ENCODE measurements at regions not wholly inside any gene's neighbourhood (a gene's known extent, or its start where the extent isn't known, plus 50 kb on each side); places are given as distances from the start of the nearest gene placed in this dataset.
"Not testable (repeated sequence)": the region's sequence is repeated elsewhere in the genome, so short reads cannot be mapped to it uniquely, and the experiment has no call there.

DNA sequence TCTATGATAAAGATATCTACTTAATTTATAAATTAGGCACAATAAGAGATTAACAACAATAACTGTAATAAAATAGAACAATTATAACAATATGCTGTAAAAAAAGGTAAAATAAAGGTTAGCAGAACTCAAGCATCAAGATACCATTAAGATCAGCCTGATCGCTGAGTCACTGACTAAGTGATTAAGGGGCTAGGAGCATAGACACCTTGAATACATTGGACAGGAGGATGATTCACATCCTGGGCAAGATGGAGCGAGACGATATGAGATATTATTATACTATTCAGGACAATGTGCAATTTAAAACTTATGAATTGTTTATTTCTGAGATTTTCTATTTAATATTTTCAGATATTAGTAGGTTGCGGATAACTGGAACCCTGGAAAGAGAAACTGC lies 1277.8 kb upstream of the ZEB2 start:
- H3K4me1 Mint-ChIP-seq = no peaks in the 10 kb centered on the region
- ATAC-seq (no peak), DNase-seq (no peak)
- H3K27me3 Mint-ChIP-seq = no peaks in the 10 kb centered on the region
- no peaks in the 10 kb centered on the region for H3K9me3 Mint-ChIP-seq
- H3K4me3 Mint-ChIP-seq = no peak overlapping the region
- H3K27ac Mint-ChIP-seq = no peak overlapping the region

DNA sequence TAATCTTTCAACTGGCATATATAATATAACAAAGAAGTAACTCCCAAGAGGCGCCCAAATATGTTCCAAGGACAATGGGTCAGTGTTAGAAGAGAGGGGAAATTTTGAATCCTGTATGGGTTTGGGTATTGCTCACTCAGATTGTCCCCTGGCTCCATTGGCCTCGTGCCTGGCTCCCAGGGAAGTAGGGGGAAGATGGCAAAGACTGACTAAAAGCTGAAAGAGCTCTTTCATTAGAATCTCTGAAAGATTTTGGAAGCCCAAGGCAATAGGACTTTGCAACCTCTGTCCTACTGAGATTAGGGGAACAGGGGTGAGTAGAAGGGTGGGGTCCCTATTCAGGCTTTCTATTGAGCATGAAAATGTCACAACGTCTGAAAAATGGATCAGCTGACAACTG lies 1272.8 kb upstream of the ZEB2 start:
- Mint-ChIP-seq H3K27me3 (no peaks in the 10 kb centered on the region), H3K4me1 (no peaks in the 10 kb centered on the region), H3K9me3 (peaks cover 5 to 9% of the 10 kb centered on the region in 2 donors), H3K4me3 (no peak overlapping the region), H3K27ac (no peak overlapping the region)
- ATAC-seq (no peak), DNase-seq (no peak)

DNA sequence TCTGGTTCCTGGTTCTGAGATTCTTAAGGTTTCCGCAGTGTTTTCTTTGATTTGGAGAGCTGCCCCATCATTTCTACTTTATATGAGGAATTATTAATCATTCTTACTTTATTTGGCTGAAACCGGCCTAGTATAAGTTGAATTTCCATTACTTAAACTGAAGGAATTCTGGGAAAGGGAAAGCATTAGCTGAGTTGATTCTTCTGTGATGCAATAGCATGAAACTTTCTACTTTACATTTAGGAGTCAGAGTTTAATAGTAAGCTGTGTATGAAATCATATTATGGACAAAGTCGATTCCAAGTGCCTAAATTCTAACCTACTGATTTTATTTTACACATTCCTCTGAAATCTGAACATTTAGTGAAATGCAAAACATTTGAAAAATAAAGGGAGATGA lies 1269.7 kb upstream of the ZEB2 start:
- H3K4me1 Mint-ChIP-seq = no peaks in the 10 kb centered on the region
- H3K9me3 Mint-ChIP-seq = peaks cover 13 to 22% of the 10 kb centered on the region in 2 donors
- no peak for DNase-seq
- ATAC-seq = no peak
- peak overlapping the region in 1 of 2 donors; percentile 24 for H3K27ac Mint-ChIP-seq
- no peaks in the 10 kb centered on the region for H3K27me3 Mint-ChIP-seq
- no peak overlapping the region for H3K4me3 Mint-ChIP-seq

DNA sequence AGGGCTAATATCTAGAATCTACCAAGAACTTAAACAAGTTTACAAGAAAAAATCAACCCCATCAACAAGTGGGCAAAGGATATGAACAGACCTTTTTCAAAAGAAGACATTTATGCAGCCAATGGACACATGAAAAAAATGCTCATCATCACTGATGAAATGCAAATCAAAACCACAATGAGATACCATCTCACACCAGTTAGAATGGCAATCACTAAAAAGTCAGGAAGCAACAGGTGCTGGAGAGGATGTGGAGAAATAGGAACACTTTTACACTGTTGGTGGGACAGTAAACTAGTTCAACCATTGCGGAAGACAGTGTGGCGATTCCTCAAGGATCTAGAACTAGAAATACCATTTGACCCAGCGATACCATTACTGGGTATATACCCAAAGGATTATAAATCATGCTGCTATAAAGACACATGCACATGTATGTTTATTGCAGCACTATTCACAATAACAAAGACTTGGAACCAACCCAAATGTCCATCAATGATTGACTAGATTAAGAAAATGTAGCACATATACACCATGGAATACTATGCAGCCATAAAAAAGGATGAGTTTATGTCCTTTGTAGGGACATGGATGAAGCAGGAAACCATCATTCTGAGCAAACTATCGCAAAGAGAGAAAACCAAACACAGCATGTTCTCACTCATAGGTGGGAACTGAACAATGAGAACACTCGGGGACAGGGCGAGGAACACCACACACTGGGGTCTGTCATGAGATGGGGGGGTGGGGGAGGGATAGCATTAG lies 1267.9 kb upstream of the ZEB2 start:
- H3K27ac Mint-ChIP-seq, DNase-seq, H3K27me3 Mint-ChIP-seq, H3K4me3 Mint-ChIP-seq, H3K4me1 Mint-ChIP-seq, ATAC-seq: not testable (repeated sequence)
- H3K9me3 Mint-ChIP-seq = peaks cover 23 to 37% of the 10 kb centered on the region in 2 donors

DNA sequence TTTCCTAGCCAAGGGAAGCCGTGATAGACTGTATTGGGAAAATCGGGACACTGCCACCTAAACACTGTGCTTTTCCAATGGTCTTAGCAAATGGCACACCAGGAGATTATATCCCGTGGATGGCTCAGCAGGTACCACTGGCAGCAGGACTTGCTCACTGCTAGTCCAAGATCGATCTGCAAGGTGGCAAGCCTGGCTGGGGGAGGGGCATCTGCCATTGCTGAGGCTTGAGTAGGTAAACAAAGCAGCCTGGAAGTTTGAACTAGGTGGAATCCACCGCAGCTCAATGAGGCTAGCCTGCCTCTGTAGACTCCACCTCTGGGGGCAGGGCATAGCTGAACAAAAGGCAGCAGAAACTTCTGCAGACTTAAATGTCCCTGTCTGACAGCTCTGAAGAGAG lies 1262.7 kb upstream of the ZEB2 start:
- not testable (repeated sequence) for H3K4me3 Mint-ChIP-seq, H3K27me3 Mint-ChIP-seq, ATAC-seq, H3K27ac Mint-ChIP-seq, DNase-seq, H3K4me1 Mint-ChIP-seq
- peaks cover 14 to 38% of the 10 kb centered on the region in 2 donors for H3K9me3 Mint-ChIP-seq

DNA sequence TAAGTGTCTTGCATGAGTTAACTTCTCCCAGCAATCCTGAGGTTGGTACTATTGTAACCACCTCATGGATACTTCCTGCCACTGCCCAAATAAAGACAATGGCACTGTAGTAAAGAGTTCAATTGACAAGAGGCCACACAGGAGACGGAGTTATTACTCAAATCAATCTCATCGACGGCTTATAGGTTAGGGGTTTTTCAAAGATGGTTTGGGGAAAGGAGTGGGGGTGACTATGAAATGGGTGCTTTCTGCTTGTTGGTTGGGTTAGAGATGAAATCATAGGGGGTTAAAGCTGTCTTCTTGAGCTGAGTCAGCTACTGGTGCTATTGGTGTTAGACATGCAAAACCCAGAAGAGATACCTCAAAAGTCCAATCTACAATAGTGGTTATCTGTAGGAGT lies 1258.0 kb upstream of the ZEB2 start:
- H3K27me3 Mint-ChIP-seq = no peaks in the 10 kb centered on the region
- no peak overlapping the region for H3K4me3 Mint-ChIP-seq
- DNase-seq = no peak
- H3K9me3 Mint-ChIP-seq = peaks cover 0 to 7% of the 10 kb centered on the region in 2 donors
- no peaks in the 10 kb centered on the region for H3K4me1 Mint-ChIP-seq
- no peak overlapping the region for H3K27ac Mint-ChIP-seq
- ATAC-seq = peak; percentile 33

DNA sequence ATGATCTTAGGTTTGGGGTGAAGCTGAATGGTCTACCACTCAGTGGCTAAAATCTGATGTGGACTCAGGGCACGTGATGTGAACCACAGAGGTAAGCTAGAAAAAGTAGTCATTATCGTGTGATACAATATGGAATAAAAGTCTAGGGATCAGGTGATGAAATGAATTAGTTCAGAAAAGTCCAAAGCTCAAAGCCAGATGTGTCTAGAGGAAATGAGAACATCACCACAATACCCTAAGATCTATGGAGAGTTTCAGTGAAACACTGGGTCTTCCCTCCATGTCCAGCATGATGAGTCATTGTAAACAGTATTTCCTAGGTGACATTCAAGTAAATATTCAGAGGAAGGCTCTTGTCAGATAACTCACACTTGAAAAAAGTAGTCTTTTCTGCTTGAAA lies 1257.4 kb upstream of the ZEB2 start:
- peaks cover under 1 to 7% of the 10 kb centered on the region in 2 donors for H3K9me3 Mint-ChIP-seq
- H3K27me3 Mint-ChIP-seq = no peaks in the 10 kb centered on the region
- ATAC-seq = no peak
- no peak overlapping the region for H3K27ac Mint-ChIP-seq
- no peak for DNase-seq
- no peak overlapping the region for H3K4me3 Mint-ChIP-seq
- no peaks in the 10 kb centered on the region for H3K4me1 Mint-ChIP-seq

DNA sequence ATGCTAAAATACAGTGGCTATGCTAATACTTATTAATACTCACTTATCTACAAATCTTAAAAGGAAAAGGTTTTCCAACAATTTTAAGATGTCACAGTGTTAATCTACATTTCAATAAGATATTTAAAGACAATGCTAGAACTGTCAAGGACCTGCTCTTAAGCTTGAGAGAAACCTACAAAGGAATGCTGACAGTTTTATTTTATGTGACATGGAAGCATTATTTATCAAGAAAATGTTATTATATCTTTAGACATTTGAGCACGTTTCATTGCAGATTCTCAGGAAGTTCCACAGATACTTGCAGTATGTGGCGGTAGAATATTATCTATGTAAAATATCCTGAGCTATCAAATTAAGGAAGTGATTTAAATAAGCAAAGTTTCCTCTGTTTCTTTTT lies 1255.7 kb upstream of the ZEB2 start:
- Mint-ChIP-seq H3K9me3 (peaks cover 4 to 7% of the 10 kb centered on the region in 2 donors), H3K27me3 (no peaks in the 10 kb centered on the region), H3K27ac (no peak overlapping the region), H3K4me3 (no peak overlapping the region), H3K4me1 (no peaks in the 10 kb centered on the region)
- ATAC-seq (no peak), DNase-seq (no peak)

DNA sequence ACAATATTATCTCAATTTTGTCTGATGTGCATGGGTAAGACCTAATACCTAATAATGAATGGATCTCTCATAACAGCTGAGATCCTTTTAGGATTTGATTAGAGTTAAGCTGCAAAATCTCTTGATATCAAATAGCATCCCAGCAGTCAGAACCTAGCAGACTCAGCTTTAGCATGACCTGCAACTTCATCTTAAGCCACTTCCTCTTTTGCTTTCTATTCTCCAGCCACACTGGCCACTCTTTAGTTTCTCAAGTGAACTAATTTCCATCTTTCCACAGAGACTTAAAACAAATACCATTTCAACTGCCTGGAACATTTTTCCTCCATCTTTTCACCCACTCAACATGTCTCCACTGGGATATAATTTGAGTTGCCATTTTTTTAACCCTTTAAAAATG lies 1251.6 kb upstream of the ZEB2 start:
- Mint-ChIP-seq H3K4me3 (no peak overlapping the region), H3K27me3 (no peaks in the 10 kb centered on the region), H3K27ac (no peak overlapping the region), H3K4me1 (no peaks in the 10 kb centered on the region), H3K9me3 (peaks cover 0 to 4% of the 10 kb centered on the region in 2 donors)
- DNase-seq (no peak), ATAC-seq (no peak)

DNA sequence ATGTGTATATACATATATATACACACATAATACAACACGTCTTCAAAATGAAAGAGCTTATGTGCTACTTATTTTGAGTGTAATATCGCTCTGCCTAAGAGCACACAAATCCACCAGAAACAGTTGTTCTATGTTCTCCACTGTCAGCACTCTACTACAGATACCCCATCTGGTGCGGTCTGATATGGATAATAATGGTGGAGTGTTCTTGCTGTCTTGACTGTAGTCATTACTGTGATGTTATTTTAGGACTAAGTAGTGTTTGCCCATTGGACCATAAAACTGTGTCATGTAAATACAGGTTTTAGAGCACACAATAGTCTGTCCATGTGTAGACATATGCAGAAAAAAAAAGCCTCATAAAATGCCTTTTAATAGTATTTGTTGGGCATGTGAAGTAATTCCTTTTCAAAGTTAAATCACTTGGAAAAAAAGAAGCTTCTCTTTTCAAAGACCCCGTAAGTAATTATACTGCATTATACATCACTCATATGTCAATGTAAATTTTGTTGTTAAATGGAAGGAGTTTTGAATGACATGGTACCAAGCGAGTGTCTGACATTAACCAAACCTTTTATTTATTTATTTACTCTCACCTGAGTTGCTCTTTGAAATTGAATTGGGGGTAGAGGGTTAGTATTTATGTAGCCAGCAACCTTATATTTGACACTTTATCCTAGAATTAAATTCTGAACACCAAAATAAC lies 1249.2 kb upstream of the ZEB2 start:
- DNase-seq (no peak), ATAC-seq (no peak)
- H3K27me3 Mint-ChIP-seq = no peaks in the 10 kb centered on the region
- H3K4me1 Mint-ChIP-seq = no peaks in the 10 kb centered on the region
- no peak overlapping the region for H3K4me3 Mint-ChIP-seq
- H3K9me3 Mint-ChIP-seq = peaks cover 0 to 4% of the 10 kb centered on the region in 2 donors
- H3K27ac Mint-ChIP-seq = no peak overlapping the region

DNA sequence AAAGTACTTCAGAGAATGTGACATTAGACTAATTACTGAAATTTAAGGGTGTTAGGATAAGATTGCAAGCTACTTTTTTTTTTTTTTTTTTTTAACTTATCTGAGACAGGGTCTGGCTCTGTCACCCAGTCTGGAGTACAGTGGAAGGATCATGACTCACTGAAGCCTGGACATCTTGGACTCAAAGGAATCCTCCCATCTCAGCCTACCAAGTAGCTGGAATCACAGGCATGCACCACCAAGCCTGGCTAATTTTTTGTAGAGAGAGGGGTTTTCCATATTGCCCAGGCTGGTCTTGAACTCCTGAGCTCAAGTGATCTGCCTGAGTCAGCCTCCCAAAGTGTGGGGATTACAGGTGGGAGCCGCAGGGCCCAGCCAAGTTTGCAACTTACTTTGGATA lies 1246.0 kb upstream of the ZEB2 start:
- no peak overlapping the region for H3K27ac Mint-ChIP-seq
- no peak for ATAC-seq
- no peaks in the 10 kb centered on the region for H3K9me3 Mint-ChIP-seq
- no peak overlapping the region for H3K4me3 Mint-ChIP-seq
- H3K4me1 Mint-ChIP-seq = no peaks in the 10 kb centered on the region
- no peaks in the 10 kb centered on the region for H3K27me3 Mint-ChIP-seq
- no peak for DNase-seq

DNA sequence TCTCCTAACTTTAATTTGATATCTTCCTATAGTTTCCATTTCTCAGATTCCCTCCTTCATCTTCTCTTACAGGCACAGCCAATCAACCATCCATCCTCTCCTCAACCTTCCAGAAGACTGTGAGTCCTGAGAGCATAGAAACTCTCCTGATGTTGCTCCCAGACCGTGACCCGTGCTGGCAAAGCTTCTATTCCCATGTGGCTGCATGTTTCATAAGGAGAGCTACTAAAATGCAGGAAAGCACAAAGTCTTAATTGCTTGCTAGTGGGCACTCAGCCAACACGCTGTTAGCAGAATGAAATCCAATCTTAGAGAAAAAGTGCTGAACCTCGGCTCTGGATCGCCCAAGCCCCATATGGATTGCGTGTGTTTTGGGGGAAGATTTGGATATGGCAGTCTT lies 1244.7 kb upstream of the ZEB2 start:
- Mint-ChIP-seq H3K4me1 (no peaks in the 10 kb centered on the region), H3K27me3 (no peaks in the 10 kb centered on the region), H3K27ac (no peak overlapping the region), H3K4me3 (no peak overlapping the region), H3K9me3 (no peaks in the 10 kb centered on the region)
- DNase-seq (no peak), ATAC-seq (no peak)

DNA sequence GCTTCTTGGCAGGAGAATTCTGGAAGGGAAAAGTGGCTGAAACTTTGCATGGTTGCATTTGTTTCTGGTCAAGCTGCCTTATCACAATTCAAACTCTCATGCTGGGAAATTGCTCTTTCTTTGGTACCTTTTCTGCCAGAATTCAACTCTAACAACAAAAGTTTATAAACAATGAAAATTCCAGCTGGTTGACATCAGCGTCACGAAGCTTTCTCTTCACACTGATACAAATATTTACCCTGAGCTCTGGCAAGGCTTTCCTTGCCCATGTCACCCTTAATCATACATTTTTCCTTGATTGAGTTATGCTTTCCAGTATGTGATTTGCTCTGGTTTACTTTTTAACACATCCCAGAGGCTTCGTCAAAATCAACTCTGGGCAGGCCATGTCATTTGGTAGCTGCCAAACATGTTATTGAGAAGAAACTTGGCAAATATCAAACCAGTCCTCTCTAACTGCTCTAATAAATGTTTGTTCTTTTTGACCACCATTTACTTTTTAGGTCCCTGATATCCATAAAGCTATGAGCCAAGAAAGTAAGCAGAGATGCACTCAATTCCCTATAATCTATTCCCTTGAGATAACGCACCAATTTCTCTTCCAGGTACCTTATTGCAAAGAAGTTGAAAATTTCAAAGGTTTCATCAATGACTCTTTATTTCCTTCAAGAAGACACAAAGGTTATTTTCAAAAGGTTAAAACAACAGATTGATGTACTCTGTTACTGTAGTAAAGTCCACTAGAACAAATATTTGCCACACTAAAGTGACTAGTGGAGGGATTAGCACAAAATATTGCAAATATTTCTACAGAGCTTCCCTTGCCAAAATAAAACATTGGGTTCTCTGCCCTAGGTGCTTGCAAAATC lies 1241.1 kb upstream of the ZEB2 start:
- Mint-ChIP-seq H3K4me1 (no peaks in the 10 kb centered on the region), H3K9me3 (no peaks in the 10 kb centered on the region), H3K4me3 (no peak overlapping the region), H3K27me3 (no peaks in the 10 kb centered on the region), H3K27ac (no peak overlapping the region)
- no peak for DNase-seq
- ATAC-seq = no peak

DNA sequence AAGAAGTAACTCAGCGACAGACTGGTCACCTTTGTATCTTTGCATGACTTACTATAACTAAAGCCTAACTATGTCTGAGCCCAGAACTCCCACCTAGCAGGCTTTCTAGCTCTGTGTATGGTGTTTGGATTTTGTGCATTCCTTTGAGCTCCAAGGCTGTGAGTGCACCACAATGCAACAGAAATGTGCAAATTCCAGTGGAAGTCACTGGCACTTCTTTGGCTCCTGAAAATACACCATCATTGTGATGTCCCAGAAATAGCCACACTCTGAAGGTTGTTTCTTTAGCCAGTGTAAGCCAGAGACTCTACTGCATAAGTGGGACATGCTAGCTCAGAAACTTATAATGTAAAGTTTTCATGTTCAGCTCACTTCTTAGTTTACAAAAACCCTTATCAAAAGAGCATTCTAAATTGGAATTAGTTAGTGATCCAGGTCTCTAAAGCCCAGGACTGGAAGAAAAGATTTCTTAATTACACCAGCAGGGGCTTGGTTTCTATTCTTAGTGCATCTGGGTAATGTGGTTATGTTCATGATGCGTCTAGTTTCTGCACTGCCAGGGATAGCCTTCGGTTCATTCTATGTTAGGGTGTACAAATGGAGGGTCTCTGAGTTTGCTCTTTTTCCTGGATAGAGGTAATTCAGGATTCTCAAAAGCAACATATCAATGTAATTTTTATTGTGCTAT lies 1239.5 kb upstream of the ZEB2 start:
- DNase-seq (no peak), ATAC-seq (no peak)
- no peak overlapping the region for H3K27ac Mint-ChIP-seq
- H3K4me3 Mint-ChIP-seq = no peak overlapping the region
- H3K9me3 Mint-ChIP-seq = no peaks in the 10 kb centered on the region
- H3K27me3 Mint-ChIP-seq = no peaks in the 10 kb centered on the region
- H3K4me1 Mint-ChIP-seq = no peaks in the 10 kb centered on the region

DNA sequence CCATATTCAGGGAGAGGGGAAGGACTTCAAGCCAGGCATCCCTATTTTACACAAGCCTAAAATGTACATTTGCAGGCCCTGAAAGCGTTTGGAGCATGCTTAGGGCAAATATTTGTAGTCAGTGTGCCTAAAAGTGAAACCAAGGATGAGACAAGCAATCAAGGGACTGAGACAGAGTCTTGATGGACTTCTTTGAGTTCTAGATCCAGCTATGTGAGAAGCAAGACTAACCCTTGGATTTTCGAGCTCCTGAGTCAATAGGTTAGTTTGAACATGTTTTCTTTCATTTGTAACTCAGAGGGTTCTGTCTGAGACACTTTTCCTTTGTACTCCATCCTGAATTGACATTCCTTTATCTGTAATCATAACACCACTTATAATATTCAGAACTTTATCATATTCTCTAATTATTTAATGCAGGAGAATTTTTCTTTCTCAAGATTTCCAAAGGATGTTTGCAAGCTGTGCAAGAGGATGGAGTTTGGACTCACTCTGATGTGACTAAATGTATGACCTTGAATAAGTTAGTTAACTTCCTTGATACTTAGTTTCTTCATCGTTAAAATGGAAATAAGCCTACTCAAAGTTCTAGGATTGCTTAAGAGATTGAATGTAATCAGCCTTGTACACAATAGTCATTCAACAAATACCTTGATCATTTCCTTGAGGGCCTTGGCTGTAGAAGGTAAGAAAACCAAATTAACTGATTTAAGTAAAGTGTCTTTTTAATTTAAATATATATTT lies 1237.8 kb upstream of the ZEB2 start:
- Mint-ChIP-seq H3K27ac (no peak overlapping the region), H3K27me3 (no peaks in the 10 kb centered on the region), H3K4me3 (no peak overlapping the region), H3K9me3 (no peaks in the 10 kb centered on the region), H3K4me1 (no peaks in the 10 kb centered on the region)
- no peak for ATAC-seq
- no peak for DNase-seq
